GM23338 (cell line): ENCODE measurements at regions not wholly inside any gene's neighbourhood (a gene's known extent, or its start where the extent isn't known, plus 50 kb on each side); places are given as distances from the start of the nearest gene placed in this dataset.

Experiments
- ATAC-seq: fragments of 200-7000 bp; cut with Tn5 transposase; 3 replicates; pipeline ENCODE4 v1.9.1; 2020
- DNase-seq: peaks from one replicate; pipeline ENCODE4 v3.0.0-alpha.2; 2015; ENCODE audit warnings: low spot score
- H2AFZ ChIP-seq: fragments of 200-600 bp; sonication (generic); 2 replicates; pipeline ENCODE4 v1.8.0; 2016; ENCODE audit warnings: antibody characterized with exemption, mild to moderate bottlenecking, moderate library complexity
- H3F3A ChIP-seq: fragments of 200-600 bp; sonication (generic); replicated peaks from 2 replicates; pipeline ENCODE4 v1.8.0; 2017; ENCODE audit warnings: antibody characterized with exemption, mixed run types, low read depth
- H3K27ac ChIP-seq: fragments of 200-600 bp; sonication (generic); 2 replicates; pipeline ENCODE4 v1.6.1; 2016; ENCODE audit warnings: low read depth
- H3K27me3 ChIP-seq: fragments of 200-600 bp; sonication (generic); 2 replicates; pipeline ENCODE4 v1.8.0; 2016; ENCODE audit warnings: mild to moderate bottlenecking, mixed run types, moderate library complexity; ENCODE audit not compliant: insufficient read depth
- H3K36me3 ChIP-seq: fragments of 200-600 bp; sonication (generic); 2 replicates; pipeline ENCODE4 v1.8.0; 2016; ENCODE audit warnings: mild to moderate bottlenecking; ENCODE audit not compliant: insufficient read depth
- H3K4me1 ChIP-seq: fragments of 200-600 bp; sonication (generic); 2 replicates; pipeline ENCODE4 v1.8.0; 2016; ENCODE audit warnings: mild to moderate bottlenecking, moderate library complexity; ENCODE audit not compliant: insufficient read depth
- H3K4me2 ChIP-seq: fragments of 200-600 bp; sonication (generic); 2 replicates; pipeline ENCODE4 v1.7.1; 2017; ENCODE audit warnings: mixed run types
- H3K4me3 ChIP-seq: fragments of 200-600 bp; sonication (generic); 2 replicates; pipeline ENCODE4 v1.6.1; 2016; ENCODE audit warnings: mixed run types
- H3K79me2 ChIP-seq: fragments of 200-600 bp; sonication (generic); replicated peaks from 2 replicates; pipeline ENCODE4 v1.8.0; 2017; ENCODE audit warnings: mild to moderate bottlenecking; ENCODE audit not compliant: insufficient read depth
- H3K9me2 ChIP-seq: fragments of 200-600 bp; sonication (generic); 2 replicates; pipeline ENCODE4 v1.8.0; 2017; ENCODE audit not compliant: insufficient read depth
- H4K20me1 ChIP-seq: fragments of 200-600 bp; sonication (generic); replicated peaks from 2 replicates; pipeline ENCODE4 v1.8.0; 2017; ENCODE audit warnings: mild to moderate bottlenecking; ENCODE audit not compliant: insufficient read depth
- H3K27ac Mint-ChIP-seq: 2 replicates; pipeline ENCODE4 v1.8.0; 2020; ENCODE audit warnings: inconsistent platforms, mild to moderate bottlenecking, moderate library complexity, mixed read lengths
- H3K27me3 Mint-ChIP-seq: 3 replicates; pipeline ENCODE4 v1.8.0; 2022; ENCODE audit warnings: low read depth, mild to moderate bottlenecking, moderate library complexity, mixed read lengths, inconsistent platforms; ENCODE audit not compliant: insufficient read depth, poor library complexity
- H3K36me3 Mint-ChIP-seq: 3 replicates; pipeline ENCODE4 v1.8.0; 2021; ENCODE audit warnings: low read depth, mild to moderate bottlenecking, inconsistent platforms, moderate library complexity, mixed read lengths
- H3K4me1 Mint-ChIP-seq: 3 replicates; pipeline ENCODE4 v1.8.0; 2020; ENCODE audit warnings: mild to moderate bottlenecking, inconsistent platforms, mixed read lengths
- H3K4me3 Mint-ChIP-seq: 3 replicates; pipeline ENCODE4 v1.8.0; 2021; ENCODE audit warnings: moderate library complexity, mild to moderate bottlenecking, inconsistent platforms, mixed read lengths
- H3K9me3 Mint-ChIP-seq: 3 replicates; pipeline ENCODE4 v1.8.0; 2020; ENCODE audit warnings: moderate library complexity, mild to moderate bottlenecking, inconsistent platforms, mixed read lengths
- CREB1 ChIP-seq: fragments of 250-450 bp; sonication (Bioruptor Pico); IDR thresholded peaks from 2 replicates; pipeline ENCODE4 v1.5.0; 2020; ENCODE audit warnings: low read depth, mild to moderate bottlenecking, moderate library complexity
- CTCF ChIP-seq, 2 experiments: fragments of 200-600 bp in 1 of 2; sonication (generic) in 1 of 2; conservative IDR thresholded peaks; 2 replicates each; pipeline versions ENCODE4 v1.5.1 to v1.6.1; 2016 to 2017; ENCODE audit warnings: antibody characterized with exemption in 2 of 2, low read depth in 2 of 2, mild to moderate bottlenecking in 2 of 2, moderate library complexity in 1 of 2
- ETS1 ChIP-seq: IDR thresholded peaks from 2 replicates; pipeline ENCODE4 v1.6.1; 2016; ENCODE audit warnings: antibody characterized with exemption
- EZH2 ChIP-seq: fragments of 200-600 bp; sonication (generic); IDR thresholded peaks from one replicate; pipeline ENCODE4 v1.8.0; 2017; ENCODE audit warnings: antibody characterized with exemption, mild to moderate bottlenecking, low read depth; ENCODE audit not compliant: unreplicated experiment
- EZH2phosphoT487 ChIP-seq: fragments of 200-600 bp; sonication (generic); IDR thresholded peaks from one replicate; pipeline ENCODE4 v1.8.1; 2018; ENCODE audit warnings: antibody characterized with exemption; ENCODE audit not compliant: unreplicated experiment
- JUNB ChIP-seq: IDR thresholded peaks from one replicate; pipeline ENCODE4 v1.6.1; 2016; ENCODE audit warnings: antibody characterized with exemption; ENCODE audit not compliant: unreplicated experiment
- NANOG ChIP-seq: IDR thresholded peaks from 2 replicates; pipeline ENCODE4 v1.6.1; 2016; ENCODE audit warnings: antibody characterized with exemption, borderline replicate concordance
- POLR2AphosphoS5 ChIP-seq: IDR thresholded peaks from 2 replicates; pipeline ENCODE4 v1.6.1; 2016; ENCODE audit warnings: antibody characterized with exemption, low read depth
- REST ChIP-seq: IDR thresholded peaks from one replicate; pipeline ENCODE4 v1.6.1; 2018; ENCODE audit warnings: antibody characterized with exemption; ENCODE audit not compliant: unreplicated experiment
- STAT1 ChIP-seq: IDR thresholded peaks from one replicate; pipeline ENCODE4 v1.6.1; 2016; ENCODE audit warnings: antibody characterized with exemption; ENCODE audit not compliant: unreplicated experiment
- ZNF114 ChIP-seq: fragments of 250-450 bp; sonication (Bioruptor Pico); IDR thresholded peaks from 2 replicates; pipeline ENCODE4 v1.5.0; 2020; ENCODE audit warnings: mild to moderate bottlenecking, moderate library complexity
- ZNF331 ChIP-seq: fragments of 250-450 bp; sonication (Bioruptor Pico); IDR thresholded peaks from 2 replicates; pipeline ENCODE4 v1.5.0; 2020; ENCODE audit warnings: low read depth, mild to moderate bottlenecking, moderate library complexity

GRCh38 chr4:18247189-18247588 is 225.6 kb upstream of the LCORL start (continued):
- TF ChIP-seq EZH2 = no peak
- no peak for TF ChIP-seq ETS1
- no peak for TF ChIP-seq ZNF331 (CRISPR knock-in tag)
- TF ChIP-seq REST = no peak

- ATAC-seq = no peak
- H4K20me1 ChIP-seq = no peaks in the 10 kb centered on the region
- H3F3A ChIP-seq = no peaks in the 10 kb centered on the region
- H3K27me3 ChIP-seq = no peaks in the 10 kb centered on the region
- Mint-ChIP-seq H3K27ac (no peak overlapping the region), H3K4me1 (peaks cover 11% of the 10 kb centered on the region; the same call in 2 of the 3 replicates), H3K9me3 (no peaks in the 10 kb centered on the region), H3K36me3 (no peaks in the 10 kb centered on the region), H3K4me3 (no peak overlapping the region), H3K27me3 (no peaks in the 10 kb centered on the region)
- no peak overlapping the region for H2AFZ ChIP-seq
- H3K36me3 ChIP-seq = no peaks in the 10 kb centered on the region
- H3K79me2 ChIP-seq = no peaks in the 10 kb centered on the region
- DNase-seq = no peak
- H3K9me2 ChIP-seq = no peaks in the 10 kb centered on the region; the same call in 1 of the 2 replicates
- H3K4me3 ChIP-seq = no peak overlapping the region
- peaks cover 3% of the 10 kb centered on the region; the same call in 1 of the 2 replicates for H3K4me1 ChIP-seq
- no peak overlapping the region for H3K4me2 ChIP-seq
- H3K27ac ChIP-seq = no peak overlapping the region
- TF ChIP-seq CREB1 (CRISPR knock-in tag) (no peak), ZNF331 (CRISPR knock-in tag) (no peak), EZH2 (no peak), NANOG (no peak), JUNB (no peak), CTCF (conservative IDR thresholded peaks at IDR 0.05; ENCODE audit: low read depth in 2 of 2) (no peak), POLR2AphosphoS5 (no peak), STAT1 (no peak), ZNF114 (CRISPR knock-in tag) (no peak), ETS1 (no peak), EZH2phosphoT487 (no peak), REST (no peak)
Measured at GRCh38 chr4:18242919-18243693, 221.6 kb upstream of the LCORL start.
